GM18909 (cell line): ENCODE measurements at regions not wholly inside any gene's neighbourhood (a gene's known extent, or its start where the extent isn't known, plus 50 kb on each side); places are given as distances from the start of the nearest gene placed in this dataset.
"Not testable (repeated sequence)": the region's sequence is repeated elsewhere in the genome, so short reads cannot be mapped to it uniquely, and the experiment has no call there.

ENCODE experiments used
- ATAC-seq: cut with Tn5 transposase; IDR thresholded peaks from one replicate; pipeline ENCODE4 v1.9.1; 2021; ENCODE audit warnings: mild to moderate bottlenecking; ENCODE audit not compliant: unreplicated experiment, poor library complexity

DNA sequence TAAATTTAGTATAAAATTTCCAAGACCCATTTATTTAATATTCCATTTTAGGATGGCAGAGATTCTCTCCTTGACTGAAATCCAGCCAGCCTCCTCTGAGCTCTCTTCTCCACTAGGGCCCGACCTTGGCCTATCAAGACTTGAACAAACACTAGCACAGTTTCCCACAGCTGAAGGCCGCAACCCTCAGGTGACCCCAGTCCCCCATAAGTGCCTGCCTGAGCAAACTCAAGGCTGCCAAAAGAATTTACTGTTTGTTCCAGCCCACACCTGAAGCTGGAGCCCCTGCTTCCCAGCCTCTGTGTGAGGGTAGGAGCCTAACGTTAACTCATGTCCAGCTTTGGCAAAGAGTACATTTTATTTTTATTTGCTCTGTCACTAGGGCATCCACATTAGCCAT is 629.0 kb upstream of the ZFP42 start:
- no peak for ATAC-seq

DNA sequence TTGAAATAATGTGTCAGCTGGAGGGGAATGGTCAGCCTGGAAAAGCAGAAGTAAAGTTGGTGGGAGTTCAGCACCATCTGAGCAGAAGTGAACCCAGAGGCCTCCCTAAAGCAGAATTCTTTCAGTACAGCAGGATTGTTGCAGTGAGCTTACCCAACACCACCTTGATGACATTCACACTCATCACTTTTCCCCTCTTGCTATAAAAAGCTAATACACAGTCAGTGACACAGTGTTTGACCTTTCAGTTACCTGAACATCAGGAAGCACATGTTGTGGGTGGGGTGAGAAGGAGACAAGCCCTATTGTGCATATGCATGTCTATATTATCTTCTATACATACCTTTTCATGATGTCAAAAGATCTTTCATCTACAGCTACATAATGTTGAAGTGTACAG is 624.7 kb upstream of the ZFP42 start:
- no peak for ATAC-seq

DNA sequence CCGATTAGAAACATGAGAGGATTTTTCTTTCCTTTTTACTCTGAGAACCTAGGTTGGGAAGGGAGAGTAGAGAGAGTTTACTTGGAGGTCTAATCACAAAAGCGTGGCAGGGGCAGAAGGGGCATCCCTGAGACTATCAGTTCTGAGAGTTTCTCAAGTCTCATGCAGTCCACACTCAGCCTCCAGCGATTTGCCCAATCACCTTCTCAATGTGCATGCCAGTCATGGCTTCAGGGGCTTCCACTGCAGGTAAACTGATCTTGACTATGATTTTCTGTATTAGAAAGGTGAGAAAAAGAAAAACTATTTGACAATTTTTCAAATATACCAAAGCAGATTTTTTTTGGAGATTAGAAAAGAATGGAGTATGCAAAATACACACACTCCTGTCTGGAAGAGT is 617.1 kb upstream of the ZFP42 start:
- no peak for ATAC-seq

DNA sequence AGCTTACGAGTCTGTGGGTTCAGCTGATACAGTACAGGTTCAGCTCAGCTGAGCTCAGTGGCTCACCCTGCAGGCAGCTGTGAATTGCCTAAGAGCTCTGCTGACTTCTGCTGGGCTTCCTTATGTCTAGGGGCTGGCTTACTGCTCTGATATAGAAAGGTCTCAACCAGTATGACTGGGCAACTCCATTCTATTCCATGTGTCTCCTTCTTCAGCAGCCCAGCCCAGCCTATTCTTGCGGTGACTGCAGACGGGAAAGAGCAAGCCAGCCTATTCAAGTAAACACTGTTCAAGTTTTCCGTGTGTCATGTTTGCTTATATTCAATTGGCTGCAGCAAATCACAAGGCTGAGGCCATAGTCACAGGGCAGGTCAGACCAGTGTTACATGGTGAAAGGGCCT is 615.4 kb upstream of the ZFP42 start:
- no peak for ATAC-seq

DNA sequence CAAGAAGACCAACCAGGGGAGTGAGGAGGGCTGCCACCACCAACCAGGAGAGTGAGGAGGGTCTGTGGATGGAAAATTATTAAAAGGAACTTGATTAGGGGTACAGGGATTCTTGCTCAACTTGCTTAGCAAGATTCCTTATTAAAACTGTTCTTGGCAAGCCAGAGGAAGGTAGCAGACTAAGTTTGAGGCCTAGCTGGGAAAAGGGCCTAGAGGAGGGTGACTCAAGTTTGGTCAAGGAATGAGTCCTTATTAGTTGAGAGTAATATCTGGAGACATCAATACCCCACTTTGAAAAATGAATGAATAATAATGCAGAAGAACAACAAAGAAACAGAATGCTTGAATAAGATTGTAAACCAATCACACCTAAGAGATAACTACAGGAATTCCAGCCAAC is 612.4 kb upstream of the ZFP42 start:
- ATAC-seq: no peak

DNA sequence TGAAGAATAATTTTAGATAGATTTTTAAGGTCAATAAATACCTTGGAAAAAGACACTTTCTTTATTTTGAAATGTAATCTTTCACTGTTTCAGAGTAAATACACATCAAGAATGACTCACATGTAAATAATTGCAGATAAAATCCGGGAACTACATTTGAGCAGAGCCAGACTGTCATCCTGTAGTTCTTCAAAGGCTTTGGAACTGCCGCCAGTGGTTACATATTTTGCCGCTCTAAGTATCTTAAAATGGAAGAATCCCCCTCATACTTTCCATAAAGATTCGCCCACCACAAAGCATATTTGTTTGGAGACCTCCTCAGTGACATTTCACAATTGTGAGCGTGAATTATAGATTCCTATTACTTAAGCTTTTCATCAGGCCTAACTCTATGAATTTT is 607.8 kb upstream of the ZFP42 start:
- no peak for ATAC-seq

DNA sequence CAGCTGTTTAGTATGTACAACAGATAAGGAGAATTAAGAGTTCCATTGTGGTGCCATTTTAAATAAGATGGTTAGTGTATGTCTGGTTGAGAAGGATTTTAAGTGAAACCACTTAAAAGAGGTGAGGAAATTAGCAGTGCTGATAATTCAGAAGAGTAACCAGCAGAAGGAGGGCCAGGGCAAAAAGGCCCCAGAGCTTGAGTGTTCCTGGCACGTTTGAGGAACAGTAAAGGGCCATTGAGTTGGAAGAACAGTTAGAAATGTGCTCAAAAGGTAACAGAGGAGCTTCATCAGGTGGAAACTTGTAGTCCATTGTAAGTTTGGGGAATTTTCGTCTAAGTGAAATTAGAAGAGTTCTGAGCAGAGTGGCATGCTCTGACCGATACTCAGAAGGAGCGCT is 606.2 kb upstream of the ZFP42 start:
- no peak for ATAC-seq

DNA sequence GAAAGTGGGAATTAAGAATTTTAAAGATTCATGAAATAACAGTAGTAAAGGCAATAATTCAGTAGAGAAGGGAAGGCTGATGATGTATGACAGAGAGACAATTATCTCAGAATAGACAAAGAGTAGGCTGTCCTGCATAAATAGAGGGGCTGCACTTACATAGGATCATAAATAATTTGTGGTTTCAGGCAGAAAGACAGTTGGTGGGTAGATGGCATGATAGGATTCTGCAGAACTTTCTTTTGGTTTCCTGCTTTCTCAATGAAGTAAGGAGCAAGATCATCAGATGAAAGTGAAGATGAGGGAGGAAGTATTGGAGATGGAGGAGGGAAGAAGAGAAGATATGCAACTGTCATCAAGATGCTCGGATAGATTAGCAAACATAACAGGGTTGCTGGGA is 604.9 kb upstream of the ZFP42 start:
- ATAC-seq: no peak

DNA sequence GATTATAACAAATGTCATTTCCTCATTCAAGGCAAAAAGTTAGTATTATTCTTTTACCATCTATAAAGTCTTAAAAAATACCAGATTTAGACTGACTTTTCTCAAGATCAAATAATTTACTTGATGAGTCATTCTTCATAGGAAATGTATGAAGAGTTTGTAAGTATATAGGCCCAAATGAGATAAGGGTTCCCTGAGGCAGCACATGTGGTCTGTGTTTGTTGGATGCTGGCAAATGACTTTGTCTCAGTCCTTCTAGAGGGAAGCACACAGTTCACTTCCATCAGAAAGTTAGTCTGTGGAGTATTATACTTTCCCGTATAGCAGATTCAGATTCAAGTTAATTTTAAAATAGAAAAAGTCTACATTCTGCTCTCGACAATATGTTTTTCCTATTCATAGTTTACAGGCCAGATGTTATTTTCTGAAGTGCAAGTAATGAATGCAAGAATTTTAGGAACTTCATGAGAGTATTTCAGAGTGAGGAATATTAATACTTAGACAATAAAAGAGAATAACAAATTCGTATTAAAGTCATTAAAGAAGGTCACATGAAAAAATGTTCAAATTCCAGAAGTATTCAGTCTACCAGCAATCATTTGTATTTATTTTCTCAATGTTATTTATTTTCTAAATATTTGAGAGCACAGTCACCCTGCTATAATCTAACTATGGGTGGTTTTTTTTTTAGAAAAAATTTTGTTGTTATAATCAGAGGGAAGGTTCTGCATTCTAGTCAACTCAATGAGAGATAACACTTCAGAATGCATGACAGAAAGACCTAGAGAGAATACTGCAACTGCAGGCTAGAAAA is 601.8 kb upstream of the ZFP42 start:
- ATAC-seq: no peak

DNA sequence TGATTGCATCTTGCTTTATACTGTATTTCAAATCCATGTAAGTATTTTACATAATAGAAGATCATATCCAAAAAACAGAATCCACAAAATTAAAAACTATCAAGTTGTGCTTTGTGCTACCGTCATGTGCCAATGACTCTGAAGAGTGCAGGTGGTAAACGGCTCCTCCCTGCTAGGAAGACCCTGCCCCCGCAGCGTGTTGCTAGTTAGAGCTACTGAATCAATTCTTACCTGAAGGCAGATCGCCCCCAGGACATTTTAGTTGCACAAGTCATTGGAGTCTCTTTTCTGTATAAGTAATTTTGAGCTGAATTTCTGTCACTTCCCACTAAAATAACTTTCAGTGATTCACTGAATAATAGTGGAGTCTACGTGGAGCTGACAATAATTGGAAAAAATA is 599.5 kb upstream of the ZFP42 start:
- ATAC-seq: no peak

DNA sequence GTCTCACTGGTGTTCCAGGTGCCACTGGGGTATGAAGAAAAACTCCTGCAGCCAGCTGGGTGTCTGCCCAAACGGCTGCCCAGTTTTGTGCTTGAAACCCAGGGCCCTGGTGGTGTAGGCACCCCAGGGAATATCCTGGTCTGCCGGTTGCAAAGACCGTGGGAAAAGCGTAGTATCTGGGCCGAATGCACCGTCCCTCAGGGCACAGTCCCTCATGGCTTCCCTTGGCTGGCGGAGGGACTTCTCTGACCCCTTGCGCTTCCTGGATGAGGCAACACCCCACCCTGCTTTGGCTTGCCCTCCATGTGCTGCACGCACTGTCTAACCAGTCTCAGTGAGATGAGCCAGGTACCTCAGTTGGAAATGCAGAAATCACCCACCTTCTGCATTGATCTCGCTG is 587.1 kb upstream of the ZFP42 start:
- not testable (repeated sequence) for ATAC-seq

DNA sequence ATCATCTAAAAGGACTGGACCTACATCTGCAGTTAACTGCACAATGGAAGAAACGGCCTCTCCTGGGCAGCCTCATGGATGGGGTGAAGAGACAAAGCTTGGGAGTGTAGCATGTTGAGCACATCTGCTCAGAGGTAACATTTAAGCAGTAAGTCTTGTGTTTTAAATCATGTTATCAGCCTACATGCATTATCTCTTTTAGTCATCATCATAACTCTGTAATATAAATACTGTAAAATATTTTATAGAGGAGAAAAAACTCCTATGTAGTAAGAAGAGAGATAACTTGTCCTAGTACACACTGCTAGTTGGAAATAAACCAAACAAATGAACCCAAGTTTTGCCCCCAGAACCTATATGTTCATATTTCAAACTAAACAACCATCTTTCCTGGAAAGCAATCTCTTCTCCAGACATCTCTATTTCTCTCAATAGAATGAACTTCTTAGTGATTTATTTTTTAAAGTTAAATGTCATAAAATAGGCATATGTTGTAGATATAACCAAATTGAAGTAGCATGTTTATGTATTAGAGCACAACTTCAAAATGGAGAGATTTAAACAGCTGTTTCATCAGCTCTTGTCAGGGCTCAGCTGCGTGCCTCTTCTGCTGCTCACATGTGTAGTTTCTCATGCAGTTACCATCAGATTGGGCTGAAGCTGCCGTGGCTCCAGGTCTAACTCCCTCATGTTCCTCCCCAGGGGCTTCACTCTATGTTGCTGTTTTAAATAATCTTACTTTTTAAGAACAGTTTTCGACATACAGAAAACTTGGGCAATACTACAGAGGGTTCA is 581.8 kb upstream of the ZFP42 start:
- ATAC-seq: no peak

DNA sequence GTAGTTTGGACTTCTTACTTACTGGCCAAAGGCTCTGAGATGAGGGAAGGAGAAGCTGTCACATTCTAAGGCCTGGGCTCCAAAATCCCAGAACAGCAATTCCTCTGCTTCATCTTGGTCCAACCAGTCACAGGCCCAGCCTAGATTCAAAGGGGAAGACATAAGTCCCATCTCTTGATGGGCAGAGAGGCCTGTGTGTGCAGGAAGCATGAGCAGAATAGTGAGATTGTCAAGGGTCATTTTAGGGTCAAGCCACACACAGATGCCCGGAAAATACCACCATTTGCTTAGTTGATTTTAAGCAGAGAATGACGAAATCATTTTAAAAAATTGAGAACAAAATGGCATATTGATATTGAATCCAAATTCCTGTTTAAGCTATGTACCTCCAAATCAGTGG is 580.9 kb upstream of the ZFP42 start:
- no peak for ATAC-seq

DNA sequence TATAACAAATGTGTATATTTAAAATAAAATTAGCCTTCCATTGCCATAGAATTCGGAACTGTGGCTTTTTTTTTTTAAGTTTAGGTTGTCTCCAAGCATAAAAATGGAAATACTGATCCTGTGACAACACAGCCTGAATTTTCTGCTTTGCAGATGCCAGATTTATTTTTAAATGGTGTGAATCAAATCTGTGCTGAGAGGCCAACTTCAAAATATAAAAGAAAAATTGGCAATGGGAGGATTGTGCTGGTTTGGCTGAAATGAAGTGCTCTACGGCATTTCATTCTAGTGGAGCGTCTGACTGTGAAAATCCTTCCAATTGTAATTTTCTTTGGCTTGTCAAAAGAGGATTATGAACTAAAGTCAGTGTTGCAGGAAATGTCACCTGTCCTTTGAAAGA is 580.3 kb upstream of the ZFP42 start:
- ATAC-seq: no peak

DNA sequence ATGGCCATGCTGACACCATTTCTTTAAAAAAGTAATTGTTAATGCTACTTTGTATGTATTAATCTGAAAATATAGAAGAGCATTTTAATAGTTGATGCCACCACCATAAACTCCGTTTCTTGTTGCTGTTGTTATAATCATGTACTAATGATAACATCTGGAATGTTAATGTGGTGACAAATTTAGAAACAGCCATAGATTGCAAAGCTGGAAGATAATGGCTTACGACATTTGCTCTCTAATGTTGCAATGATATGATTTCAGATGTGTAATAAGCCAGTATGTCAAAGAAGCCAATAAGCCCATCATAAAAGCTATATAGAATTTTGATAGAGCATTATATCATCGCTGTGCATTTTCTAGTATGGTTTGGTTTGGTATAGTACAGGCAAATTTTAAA is 579.4 kb upstream of the ZFP42 start:
- ATAC-seq: no peak

DNA sequence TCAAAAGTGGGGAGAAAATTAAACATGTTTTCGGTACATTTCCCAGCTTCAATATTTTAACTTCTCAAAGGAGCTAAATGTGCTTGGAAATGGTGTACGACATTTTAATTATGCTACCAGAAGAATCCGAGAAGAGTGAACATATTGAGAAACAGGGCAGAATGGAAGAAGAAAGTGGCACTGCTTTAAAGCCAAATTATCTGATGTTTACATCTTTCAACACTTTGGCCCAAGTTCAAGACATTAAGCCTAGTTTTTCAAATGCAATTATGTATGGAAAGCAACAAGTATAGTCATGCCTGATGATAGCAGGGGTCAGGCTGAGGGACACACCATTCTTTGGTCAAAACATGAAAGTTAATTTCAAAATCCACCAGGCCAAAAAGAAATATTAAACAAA is 577.9 kb upstream of the ZFP42 start:
- no peak for ATAC-seq

DNA sequence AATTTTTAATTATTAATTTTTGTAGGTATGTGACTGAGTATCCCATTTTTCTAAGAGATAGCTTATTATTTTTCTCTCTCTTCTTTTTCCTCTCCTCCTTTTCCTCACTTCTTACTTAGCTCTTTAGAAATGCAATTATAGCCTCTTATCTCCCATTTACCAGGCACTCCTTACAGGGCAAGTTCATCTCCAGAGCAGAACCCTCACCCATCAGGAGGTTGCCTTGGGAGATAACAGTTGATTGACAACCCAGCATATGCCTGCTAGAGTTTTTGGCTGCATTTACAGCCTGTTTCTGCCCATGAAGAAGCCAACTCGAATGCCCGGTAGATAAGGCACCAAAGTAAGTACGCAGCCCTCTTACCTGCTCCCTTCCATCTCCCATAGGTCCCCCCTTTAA is 572.9 kb upstream of the ZFP42 start:
- no peak for ATAC-seq

DNA sequence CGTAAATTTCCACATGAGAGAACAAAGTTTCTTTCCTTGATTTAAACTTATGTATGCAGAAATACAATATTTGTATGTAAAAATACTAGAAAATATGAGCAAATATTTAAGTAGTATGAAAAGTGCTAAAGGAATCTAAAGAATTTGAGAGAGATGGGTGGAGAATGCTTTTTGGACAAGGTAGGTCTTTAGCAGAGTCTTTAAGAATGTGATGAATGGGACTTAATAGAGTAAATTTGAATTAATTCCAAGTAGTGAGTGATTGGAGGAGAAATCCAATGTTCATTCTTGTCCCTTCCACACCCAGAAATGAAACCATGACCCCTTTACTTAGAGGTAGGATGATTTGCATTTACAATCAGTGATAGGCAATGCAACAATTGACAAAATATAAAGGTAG is 570.9 kb upstream of the ZFP42 start:
- ATAC-seq: no peak

DNA sequence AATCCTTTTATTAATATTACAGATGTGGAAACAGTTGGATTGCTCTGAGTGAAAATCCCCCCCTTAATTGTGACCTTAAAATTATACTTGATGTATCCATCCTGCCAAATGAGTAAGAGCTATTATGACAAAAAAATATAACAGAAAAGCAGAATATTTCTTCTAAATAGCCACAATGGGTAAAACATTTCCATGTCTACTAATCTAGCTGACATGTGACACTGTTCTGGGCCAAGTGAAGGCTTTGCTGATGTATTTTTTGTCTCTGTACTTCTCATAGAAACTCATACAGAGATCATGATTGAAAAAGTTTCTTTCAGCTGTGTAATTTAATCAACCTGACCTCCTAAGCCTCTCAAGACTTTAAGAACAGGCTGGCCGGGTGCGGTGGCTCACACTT is 569.1 kb upstream of the ZFP42 start:
- ATAC-seq: no peak

DNA sequence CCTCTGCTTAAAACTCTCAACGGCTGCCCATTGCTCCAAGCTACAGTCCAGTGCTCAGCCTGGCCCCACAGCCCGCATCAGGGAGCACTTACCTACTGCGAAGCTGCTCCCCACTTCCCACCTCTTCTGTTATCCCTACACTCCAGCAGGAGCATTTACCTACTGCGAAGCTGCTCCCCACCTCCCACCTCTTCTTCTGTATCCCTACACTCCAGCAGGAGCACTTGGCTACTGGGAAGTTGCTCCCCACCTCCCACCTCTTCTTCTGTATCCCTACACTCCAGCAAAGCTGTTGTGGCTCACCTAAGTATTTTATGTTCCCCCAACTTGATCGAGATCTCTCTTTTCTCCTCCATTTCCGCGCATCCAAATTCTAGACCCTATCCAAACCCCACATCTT is 563.3 kb upstream of the ZFP42 start:
- no peak for ATAC-seq

DNA sequence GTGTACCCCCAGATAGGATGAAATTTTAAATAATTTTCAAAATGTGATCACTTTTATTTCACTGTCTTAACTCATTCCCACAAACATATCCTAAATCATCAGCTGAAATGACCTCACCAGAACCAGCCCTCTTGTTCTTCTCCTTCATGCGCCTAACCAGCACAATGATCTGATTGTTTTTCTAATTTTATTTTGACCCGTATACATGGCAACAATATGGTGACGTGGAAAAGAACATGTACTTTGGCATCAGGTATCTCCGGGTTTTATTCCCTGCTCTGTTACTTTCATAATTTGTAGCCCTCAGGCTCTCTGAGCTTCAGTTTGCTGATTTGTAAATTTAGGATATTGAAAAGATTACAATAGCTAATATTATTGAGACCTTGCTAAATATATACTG is 562.4 kb upstream of the ZFP42 start:
- ATAC-seq: no peak

DNA sequence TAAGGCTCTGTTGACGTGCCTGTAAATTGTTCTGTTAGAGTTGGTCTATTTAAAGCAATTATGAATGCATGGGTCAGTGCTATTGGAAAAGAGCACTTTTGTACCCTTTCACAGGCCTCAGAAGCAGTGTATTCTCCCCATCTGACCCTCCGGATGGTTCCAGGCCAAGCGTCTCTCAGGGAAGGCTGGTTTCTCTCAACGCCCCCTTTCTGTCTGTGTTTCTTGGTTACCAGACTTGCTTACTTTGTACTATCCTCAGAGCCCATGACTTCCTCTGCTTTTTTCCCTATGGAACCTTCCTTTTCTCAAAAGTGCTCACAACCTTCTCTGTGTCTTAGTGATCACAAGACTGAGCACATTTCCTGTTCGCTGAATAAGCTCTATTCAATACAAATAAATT is 559.3 kb upstream of the ZFP42 start:
- ATAC-seq: no peak
